GM21447 (cell line): ENCODE measurements at regions not wholly inside any gene's neighbourhood (a gene's known extent, or its start where the extent isn't known, plus 50 kb on each side); places are given as distances from the start of the nearest gene placed in this dataset.

Experiments used
- ATAC-seq: cut with Tn5 transposase; IDR thresholded peaks from one replicate; pipeline ENCODE4 v1.9.1; 2021; ENCODE audit not compliant: unreplicated experiment

DNA sequence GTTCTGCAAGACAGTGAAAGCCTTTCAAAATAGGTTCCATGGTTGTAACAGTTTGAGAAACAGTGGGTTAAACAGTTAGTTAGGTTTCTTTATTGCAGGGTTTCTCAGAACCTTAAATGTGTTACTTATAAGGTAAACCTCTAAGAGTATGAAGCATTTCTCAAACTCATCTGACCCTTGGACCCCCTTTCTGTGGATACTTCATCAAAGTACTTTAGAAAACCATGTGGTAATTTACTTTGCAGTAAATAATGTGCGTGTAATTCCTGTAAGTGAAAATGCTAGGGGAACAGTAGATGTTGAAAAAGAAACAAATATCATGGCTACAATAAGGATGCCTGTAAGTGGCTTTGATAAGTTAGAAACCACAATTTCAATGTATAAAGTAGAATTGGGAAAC lies 354.6 kb upstream of the RARB start:
- ATAC-seq = no peak

DNA sequence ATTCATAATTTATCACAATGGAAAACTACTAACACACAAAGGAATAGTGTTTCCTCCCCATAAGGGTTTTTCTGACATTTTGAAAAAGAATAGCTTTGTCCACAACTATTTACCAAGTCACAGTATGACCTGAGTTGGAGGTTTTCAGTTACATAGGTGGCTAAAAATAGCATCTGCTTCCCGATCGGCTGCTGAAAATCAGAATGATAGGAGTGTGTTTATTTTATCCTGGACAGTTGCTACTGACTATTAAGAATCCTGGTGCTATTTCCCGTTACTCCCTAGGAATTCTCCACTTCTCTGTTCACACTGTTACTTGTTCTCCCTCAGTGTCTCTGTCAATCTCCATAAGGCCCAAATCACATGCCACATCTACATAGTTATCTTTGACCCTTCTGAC lies 353.9 kb upstream of the RARB start:
- ATAC-seq = no peak

DNA sequence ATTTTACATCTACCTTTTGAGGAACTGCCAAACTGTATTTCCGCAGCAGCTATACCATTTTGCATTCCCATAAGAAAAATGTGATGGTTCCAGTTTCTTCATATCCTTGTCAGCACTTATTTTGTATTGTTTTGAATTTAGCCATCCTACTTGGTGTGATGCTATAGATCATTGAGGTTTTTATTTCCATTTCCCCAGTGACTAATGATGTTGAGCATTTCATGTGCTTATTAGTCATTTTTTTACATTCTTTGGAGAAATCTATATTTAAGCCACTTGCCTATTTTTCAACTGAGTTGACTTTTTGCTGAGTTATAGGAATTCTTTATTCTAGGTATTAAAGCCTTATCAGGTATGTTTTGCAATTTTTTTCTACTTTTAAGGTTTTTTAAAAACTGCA lies 347.6 kb upstream of the RARB start:
- no peak for ATAC-seq

DNA sequence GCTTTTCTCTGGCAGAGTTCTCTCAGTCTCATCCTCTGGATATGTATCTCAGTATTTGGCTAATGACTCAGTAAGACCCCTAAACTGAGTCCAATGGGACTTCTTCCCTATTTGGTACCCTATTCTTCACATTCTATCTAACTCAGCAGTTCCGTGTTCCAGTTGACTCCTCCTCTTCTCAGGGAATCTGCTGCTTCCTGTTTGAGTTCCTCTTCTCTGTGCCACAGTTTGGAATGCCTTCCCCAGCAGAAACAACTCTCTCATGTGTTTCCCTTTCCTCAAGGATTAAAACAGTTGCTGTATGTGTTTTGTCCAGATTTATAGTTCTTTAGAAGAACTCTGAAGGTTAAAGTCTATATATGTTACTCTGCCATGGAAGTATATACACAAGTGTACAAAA lies 344.0 kb upstream of the RARB start:
- no peak for ATAC-seq

DNA sequence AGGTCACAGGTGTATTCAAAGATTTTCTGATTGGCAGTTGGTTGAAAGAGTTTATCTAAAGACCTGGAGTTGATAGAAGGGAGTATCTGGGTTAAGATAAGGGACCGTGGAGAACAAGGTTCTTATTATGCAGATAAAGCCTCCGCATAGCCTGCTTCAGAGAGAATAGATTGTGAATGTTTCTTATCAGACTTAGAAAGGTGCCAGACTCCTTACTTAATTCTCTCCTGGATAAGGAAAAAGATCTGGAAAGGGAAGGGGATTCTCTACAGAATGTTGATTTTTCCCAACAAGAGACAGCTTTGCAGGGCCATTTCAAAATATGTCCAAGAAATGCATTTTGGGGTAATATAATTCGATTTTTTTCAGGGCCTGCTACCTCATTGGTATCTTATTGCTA lies 341.3 kb upstream of the RARB start:
- no peak for ATAC-seq

DNA sequence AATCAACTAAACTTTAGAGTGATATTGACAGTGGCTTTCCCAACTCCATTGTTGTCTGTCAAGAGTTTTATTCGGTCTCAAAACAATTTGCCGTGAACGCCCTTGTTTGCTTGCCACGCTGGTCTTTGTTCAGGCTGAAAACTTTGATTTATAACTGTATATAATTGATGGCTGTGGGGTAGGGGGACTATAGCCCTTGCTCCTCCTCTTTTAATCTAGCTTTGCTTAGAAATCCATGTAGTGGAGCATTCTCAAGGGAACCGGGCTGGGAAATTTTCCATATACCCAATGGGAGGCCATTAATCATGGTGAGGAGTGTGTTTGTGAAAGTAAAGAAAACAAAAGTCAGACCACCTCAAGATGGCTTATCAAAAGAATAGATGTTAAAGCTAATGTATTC lies 339.8 kb upstream of the RARB start:
- no peak for ATAC-seq

DNA sequence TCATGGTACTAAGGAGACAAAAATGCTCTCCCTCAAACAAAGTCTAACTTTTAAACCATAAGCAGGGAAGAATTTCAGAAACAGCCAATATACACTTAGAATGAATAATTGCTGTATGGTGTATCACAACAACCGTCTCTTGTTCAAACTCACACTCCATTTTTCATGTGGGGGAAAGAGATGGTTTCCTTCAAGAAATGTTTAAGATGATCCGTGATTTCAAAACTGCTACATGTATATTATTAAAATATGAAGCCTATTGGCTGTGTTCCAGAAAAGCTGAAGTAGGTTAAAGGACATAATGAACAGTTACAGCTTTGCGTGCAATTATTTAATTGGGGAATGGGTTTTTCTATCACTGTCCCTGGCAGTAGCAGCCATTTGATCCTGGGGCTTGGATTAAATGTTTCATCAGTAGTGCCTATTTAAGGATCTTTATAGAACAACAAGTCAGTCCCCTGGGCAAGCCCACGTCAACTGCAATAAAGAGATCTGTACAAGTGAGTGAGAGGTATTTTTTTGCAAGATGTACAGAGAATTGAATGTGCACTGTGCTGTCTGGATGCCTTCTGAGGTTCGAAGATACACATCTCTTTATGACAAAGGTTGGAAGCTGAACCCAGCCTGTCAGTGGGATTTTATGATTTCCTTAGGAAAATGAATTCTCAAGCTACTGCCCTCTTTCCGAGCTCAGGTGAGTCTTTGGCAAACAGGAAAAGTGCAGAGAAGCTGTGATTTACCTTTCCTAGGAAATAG lies 337.2 kb upstream of the RARB start:
- no peak for ATAC-seq

DNA sequence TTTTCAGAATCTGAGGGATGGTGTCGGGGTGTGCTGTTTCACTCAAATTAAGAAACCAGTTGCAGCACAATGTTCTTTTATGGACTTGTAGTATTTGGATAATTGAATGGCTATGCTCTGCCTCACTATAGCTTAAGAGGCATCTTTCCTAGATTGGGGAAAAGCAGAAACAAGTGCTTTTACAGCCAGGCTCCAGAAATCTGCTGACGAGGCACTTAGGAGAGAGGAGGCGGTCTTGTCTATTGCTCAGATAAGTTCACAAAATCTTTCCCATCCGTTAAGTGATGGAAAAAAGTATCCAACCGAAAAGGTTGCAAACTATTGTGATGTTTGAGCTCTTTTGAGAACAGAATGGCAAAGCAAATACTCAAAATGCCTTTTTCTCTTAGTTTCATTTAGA lies 336.1 kb upstream of the RARB start:
- ATAC-seq = no peak

DNA sequence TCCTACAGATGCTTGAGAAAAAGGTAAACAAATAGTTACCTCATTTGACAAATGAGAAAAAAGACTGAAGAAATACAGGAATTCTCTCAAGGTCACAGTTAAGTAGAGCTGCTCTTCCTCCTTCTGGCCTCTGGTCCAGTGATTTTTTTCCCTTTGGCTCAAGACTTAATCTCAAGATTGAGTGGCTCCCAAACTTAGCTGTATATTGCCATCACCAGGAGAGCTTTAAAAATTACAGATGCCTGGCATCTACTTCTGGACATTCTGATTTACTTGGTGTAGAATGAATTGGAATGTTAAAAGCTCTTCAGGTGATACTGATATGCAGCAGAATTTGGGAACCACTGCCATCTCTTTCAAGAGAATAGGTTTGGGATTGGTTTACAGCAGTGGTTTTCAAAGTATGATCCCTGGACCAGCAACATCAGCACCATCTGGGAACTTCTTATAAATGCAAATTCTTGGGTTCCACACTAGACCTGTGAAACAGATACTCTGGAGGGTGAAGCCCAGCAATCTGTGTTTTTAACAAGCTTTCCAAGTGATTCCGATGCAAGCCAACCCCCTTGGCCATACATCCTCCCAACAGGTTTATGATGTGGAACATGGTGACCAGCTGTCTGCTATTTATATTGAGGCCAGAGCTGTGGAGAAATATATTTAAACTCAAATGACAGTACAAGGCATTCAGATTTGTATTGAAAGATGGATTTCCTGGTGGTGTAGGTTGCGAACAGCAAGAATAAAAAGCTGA lies 333.0 kb upstream of the RARB start:
- no peak for ATAC-seq

DNA sequence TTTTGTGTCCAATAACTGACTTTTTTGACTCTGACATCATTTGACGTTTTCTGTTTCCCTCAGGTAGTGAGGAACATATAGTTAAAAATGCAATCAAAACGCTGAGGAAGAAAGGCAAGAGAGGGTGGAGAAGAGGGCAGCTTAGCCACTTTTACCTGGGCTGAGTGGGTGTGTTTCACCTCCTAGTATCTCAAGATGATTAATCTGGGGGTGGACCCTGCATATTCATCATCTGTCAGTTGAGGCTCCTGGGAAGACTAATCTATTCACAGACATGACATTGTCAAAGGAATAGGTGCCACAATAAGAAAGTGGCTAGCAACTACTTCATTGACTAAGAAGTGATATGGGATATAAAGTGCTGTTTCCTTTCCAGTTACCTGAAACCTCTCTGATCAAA lies 331.5 kb upstream of the RARB start:
- ATAC-seq = no peak

DNA sequence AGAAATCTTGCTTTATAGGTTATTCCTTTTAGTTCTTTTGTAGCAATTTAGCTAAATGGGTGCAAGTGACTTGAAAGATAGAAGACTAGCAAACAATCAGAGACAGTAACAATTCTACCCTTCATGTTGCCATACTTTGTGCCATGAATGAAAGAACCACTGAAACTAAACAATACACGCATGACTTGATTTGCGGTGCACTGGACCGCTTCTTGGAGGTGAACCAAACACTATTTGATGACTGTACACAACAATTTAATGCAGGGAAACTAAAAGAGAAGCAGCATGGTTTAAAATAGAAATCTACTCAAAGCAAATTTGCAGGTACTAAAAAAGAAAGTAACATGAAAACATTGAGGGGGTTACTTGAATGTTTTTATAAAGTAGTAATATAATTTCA lies 331.0 kb upstream of the RARB start:
- no peak for ATAC-seq

DNA sequence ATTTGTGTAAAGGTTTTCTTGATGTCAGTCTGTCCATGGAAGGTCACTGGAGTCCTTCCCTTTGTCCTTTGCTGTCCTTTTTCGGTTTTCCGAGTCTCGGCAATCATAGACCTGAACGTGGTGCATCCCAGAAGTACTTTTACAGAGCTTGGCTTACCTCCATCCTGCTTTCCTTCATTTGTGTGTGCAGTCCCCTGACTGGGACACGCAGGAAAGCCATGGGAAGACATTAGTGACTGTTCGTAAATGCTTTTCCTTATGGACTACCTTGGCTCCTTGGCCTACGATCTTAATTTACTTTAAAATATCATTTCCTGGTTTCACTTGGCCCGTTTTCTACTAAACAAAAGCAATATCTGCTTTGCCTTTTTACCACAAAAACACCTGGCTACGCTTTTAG lies 328.4 kb upstream of the RARB start:
- no peak for ATAC-seq

DNA sequence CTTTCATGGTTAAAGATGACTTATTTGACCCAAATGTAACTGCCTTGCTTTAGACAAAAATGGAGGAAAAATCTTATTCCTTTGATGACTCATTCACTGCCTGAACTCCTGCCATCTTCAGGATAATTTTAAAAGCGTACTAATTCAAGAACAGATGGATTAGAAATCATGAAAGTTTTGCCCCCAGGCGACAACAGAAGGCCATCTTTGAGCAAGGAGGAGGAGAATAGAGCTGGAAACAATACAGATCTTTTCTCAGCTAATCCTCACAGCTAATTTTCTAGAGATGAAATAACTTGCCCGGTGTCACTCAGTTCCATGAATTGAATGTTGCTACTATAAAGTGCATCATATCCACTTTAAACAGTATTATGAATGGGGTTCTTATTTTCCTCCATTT lies 324.7 kb upstream of the RARB start:
- no peak for ATAC-seq

DNA sequence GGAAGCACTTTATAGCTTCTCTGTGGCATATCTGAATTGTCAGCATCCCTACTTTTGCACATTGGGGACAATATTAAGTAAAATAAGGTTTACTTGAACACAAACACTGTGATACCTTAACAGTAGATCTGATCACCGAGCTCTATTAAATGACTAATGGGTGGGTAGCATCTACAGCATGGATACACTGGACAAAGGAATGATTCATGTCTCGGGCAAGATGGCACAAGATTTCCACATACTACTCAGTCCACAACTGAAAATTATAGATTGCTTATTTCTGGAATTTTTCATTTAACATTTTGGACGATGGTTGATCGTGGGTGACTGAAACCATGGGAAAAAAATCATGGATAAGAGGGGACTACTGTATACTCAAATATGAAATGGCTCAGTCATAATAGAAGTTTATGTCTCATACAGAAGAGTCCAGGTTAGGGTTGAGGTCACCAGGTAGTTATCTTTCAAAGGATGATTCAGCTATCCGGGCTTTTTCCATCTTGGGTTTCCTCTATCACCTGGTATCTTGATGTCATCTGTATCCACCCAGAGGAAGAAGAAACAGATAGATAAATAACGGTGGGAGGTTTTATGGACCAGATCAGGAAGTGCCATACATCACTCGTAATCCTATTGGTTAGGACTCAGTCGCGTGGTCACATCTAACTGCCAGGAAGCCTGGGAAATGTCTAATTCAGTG lies 320.0 kb upstream of the RARB start:
- ATAC-seq = no peak

DNA sequence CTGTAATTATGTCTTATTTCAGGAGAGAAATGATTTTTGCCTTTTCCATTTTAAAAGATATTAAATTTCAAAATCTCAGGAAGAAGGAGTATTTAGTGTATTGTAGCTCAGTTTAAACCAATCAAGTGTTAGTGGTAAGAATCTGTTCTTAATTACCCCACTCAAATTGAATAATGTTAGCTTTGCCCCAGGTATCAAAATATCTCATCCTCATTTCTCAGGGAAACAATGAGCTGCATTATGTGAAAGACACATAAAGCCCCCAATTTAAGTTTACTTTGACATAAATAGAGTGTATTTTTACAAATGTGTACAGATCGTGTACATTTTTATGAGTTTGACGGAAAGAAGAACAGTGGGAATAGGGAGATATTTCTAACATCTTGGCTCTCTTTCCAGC lies 317.4 kb upstream of the RARB start:
- no peak for ATAC-seq

DNA sequence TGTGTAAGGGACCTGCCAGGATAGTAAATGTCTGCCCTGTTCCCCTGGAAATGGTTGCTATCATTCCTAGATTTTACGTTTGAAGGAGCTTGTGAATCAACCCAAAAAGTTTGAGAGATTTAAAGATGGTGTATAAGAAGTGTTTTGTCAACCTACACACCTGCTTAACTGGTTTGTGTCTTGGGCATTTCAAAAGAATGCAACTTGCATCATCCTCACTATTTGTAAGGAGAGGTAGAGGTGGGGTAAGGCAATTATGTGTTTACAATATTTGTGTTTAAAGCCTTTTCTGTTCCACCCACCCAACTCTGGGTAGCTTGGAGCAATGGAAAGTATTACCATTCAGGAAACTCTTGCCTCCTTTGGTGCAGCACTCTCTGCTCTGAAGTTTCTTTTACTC lies 314.2 kb upstream of the RARB start:
- no peak for ATAC-seq

DNA sequence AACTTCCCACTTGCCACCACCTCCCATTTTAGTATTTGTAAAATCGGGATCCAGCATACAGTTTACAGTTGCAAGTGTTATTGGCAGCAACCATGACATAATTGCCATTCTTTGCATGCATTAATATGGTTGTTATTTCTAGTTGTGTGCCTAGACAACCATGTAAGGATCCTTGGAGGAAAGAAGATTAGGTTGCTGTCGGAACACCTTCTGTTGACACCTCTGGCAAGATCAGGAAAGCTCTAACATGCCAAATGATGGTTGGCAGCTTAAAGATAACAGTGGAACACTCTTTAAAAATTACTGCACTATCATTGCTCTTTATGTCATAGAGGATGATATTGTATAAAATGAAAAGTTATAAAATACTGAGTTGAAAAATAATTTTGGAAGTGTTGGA lies 313.5 kb upstream of the RARB start:
- no peak for ATAC-seq

DNA sequence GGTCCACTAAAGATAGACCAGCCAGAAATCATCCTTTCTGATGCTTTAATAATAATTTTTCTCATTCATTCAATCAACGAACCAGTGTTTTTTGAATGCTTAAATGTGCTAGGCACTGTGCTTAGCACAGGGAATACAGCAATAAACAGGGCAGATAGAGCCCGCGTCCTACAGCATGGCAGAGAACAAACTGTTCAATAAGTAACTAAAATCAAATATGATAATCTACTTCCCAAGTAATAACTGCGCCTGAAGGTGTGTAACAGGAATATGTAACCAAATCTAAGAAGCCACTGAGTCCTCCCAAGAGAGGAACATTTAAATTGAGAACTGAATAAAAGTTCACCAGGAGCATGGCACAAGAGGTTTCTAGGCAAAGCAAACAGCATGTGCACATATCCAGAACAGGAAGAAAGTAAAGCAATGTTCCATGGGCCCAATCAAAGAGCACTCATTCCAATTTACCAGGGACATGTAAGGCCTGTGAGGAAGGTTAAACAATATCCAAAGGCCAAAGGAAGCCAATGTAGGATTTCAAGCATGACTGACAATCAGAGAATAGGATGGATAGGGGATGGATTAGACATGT lies 311.0 kb upstream of the RARB start:
- ATAC-seq = no peak

DNA sequence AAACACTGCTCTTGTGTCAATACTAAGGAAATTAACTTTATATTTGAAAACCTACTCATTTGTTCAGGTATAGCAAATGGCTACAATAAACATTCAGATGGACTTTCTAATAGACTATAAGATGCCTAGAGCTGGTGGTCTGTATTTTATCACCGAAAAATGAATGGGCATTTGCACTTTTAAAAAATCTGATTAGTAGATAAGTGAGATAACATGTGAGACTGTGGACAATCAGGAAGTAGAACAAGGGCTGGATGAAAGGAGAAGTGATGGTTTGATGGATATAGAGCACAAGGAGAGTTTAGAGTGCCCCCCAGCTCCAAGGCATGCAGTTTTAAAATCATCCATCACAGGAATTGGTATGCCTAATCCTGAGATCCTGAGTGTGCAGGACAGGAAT lies 308.4 kb upstream of the RARB start:
- no peak for ATAC-seq

DNA sequence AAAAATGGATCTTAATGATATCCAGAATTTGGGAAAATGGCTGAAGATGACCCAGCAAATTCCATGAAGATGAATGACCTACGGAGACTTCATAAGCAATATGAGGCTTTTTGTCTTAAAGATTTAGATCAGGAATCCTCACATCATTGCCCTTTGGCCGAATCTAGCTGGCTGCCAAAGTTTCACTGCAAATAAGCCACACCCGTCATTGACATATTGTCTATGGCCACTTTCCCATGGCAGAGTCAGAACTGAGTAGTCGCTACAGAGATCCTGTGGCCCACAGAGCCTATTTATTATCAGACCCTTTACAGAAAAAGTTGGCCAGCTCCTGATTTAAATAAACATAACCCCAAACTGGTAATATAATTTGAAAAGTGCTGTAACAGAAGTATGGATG lies 307.4 kb upstream of the RARB start:
- no peak for ATAC-seq

DNA sequence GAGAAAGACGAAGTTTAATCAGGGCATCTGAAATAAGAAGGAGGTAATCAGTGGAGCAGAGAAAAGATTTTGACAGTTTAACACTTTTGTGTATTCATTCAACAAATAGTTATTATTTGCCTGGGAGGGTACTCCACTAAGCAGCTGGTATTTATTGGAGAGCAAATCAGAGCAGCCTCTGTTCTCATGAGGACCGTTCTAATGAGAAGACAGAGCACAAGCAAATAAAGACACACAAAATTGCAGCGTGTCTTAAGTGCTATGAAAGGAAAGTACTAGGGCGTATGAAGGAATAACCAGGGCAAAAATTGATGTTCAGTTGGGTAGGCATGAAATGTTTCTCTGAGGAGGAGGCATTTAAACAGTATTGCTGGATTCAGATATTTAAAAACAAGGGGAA lies 302.9 kb upstream of the RARB start:
- no peak for ATAC-seq

DNA sequence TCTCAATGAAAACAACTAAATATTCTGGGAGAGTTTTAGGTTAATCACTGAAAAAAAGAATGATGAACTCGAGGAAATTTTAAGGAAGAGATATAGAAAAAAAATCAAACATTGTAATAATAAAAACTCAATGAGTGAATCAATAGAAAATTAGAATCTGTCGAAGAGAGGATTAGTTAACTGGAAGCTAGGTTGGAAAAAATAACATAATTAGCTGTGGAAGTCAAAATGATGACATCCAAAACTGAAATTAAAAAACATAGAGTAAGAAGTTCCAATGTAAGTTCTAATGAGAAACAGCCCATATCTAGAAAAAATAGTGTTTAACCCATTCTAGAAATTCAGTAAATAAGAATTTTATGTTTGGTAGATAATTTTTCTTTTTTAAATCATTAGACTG lies 299.3 kb upstream of the RARB start:
- no peak for ATAC-seq
